H1 (cell line): ENCODE measurements at regions not wholly inside any gene's neighbourhood (a gene's known extent, or its start where the extent isn't known, plus 50 kb on each side); places are given as distances from the start of the nearest gene placed in this dataset.

Experiments
- EP300 ChIP-seq, 2 experiments: IDR thresholded peaks; 1 replicate in 1 of 2; 2 replicates in 1 of 2; pipeline ENCODE4 v1.6.1; 2011 to 2012; ENCODE audit warnings: low read depth in 2 of 2, low read length in 2 of 2, mild to moderate bottlenecking in 2 of 2, borderline replicate concordance in 1 of 2, inconsistent platforms in 1 of 2, moderate library complexity in 1 of 2
- RBBP5 ChIP-seq: IDR thresholded peaks from 2 replicates; pipeline ENCODE4 v1.7.1; 2012; ENCODE audit warnings: low read depth, mild to moderate bottlenecking, inconsistent platforms, low read length, moderate library complexity, borderline replicate concordance
- SAP30 ChIP-seq: fragments of 300-600 bp; sonication (generic); IDR thresholded peaks from 2 replicates; pipeline ENCODE4 v1.7.1; 2012; ENCODE audit warnings: low read length, moderate library complexity, mild to moderate bottlenecking, inconsistent platforms; ENCODE audit not compliant: insufficient read depth, insufficient replicate concordance
- TEAD4 ChIP-seq: IDR thresholded peaks from 2 replicates; pipeline ENCODE4 v1.6.1; 2012; ENCODE audit warnings: low read depth, low read length, inconsistent platforms, mixed read lengths
- USF2 ChIP-seq: IDR thresholded peaks from 2 replicates; pipeline ENCODE4 v1.6.1; 2011; ENCODE audit warnings: low read length, improper control_type of control experiment
- YY1 ChIP-seq: IDR thresholded peaks from 2 replicates; pipeline ENCODE4 v1.6.1; 2011; ENCODE audit warnings: low read depth, mild to moderate bottlenecking, low read length

DNA sequence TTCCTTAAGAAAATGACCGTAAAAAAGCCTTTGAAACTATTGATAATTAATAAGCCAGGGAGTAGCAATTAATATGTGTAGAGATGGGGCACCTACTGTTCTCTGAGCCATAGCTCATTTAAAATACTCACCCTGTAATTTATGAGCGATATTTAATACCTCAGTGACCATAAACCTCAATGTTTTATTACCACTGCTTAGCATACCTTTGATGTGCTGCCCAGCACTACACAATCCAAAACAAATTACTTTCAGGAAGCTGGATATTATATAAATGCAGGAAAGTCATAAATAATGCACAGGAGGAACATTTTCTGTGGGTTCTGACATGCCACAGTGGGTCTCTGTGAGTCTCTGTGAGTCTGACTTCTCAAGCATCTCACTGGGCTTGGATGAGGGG is 166.1 kb upstream of the RPL34 start (continued):
- TF ChIP-seq EP300 (IDR thresholded peaks at IDR 0.05; ENCODE audit: borderline replicate concordance in 1 of 2, low read depth in 2 of 2, low read length in 2 of 2) (no peak), RBBP5 (no peak), USF2 (no peak), YY1 (no peak), SAP30 (no peak), TEAD4 (no peak)
